Prostate gland (tissue), 2 donors: ENCODE measurements at regions not wholly inside any gene's neighbourhood (a gene's known extent, or its start where the extent isn't known, plus 50 kb on each side); places are given as distances from the start of the nearest gene placed in this dataset.
"Not testable (repeated sequence)": the region's sequence is repeated elsewhere in the genome, so short reads cannot be mapped to it uniquely, and the experiment has no call there.

Source experiments
- DNase-seq: peaks from one replicate; pipeline ENCODE4 v3.0.0-alpha.2; 2019; ENCODE audit warnings: low spot score
- H3K27ac ChIP-seq, 2 donors: fragments of 200-600 bp; sonication (generic); 2 replicates each; pipeline ENCODE4 v1.5.1; 2017 to 2019
- H3K27me3 ChIP-seq: fragments of 200-600 bp; sonication (generic); replicated peaks from 2 replicates; pipeline ENCODE4 v1.5.1; 2019; ENCODE audit not compliant: insufficient read depth
- H3K36me3 ChIP-seq, 2 donors: fragments of 200-600 bp; sonication (generic); 1 replicate in 1 of 2; 2 replicates in 1 of 2; pipeline versions ENCODE4 v1.5.1 to v1.8.1; 2017 to 2019
- H3K4me1 ChIP-seq: fragments of 200-600 bp; sonication (generic); replicated peaks from 2 replicates; pipeline ENCODE4 v1.5.1; 2019
- H3K4me3 ChIP-seq, 2 donors: fragments of 200-600 bp; sonication (generic); 2 replicates each; pipeline ENCODE4 v1.5.1; 2017 to 2019
- H3K9me3 ChIP-seq: fragments of 200-600 bp; sonication (generic); 2 replicates; pipeline ENCODE4 v1.5.1; 2017
- CTCF ChIP-seq, 4 experiments: fragments of 200-600 bp in 2 of 4; fragments of 450-650 bp in 2 of 4; sonication (generic) in 2 of 4; IDR thresholded peaks; 1 replicate in 3 of 4; 2 replicates in 1 of 4; pipeline ENCODE4 v1.5.1; 2016 to 2019; ENCODE audit warnings: antibody characterized with exemption in 4 of 4, mild to moderate bottlenecking in 2 of 4, moderate library complexity in 2 of 4
- POLR2A ChIP-seq: fragments of 450-650 bp; IDR thresholded peaks from one replicate; pipeline ENCODE4 v1.6.1; 2016; ENCODE audit warnings: antibody characterized with exemption, mild to moderate bottlenecking
- POLR2AphosphoS5 ChIP-seq: sonication (generic); formaldehyde crosslinking; IDR thresholded peaks from one replicate; pipeline ENCODE4 v1.6.1; 2017; ENCODE audit warnings: antibody characterized with exemption
- WGBS: methylation state at CpG from one replicate; pipeline ENCODE4 v1.1.5; 2018; 5-methylcytosine and 5-hydroxymethylcytosine counted together
- intact Hi-C: fragments of 100-400 bp; cut with DNase I; formaldehyde crosslinking; loops from one replicate; pipeline ENCODE4 v1.14.2; 2022

- no peaks in the 10 kb centered on the region for H3K4me1 ChIP-seq
- H3K27ac ChIP-seq: no peak overlapping the region
- no peaks in the 10 kb centered on the region for H3K9me3 ChIP-seq
- intact Hi-C loops: no loop called here
- no peaks in the 10 kb centered on the region for H3K27me3 ChIP-seq
- 61% methylated on average over 1 of the region's 1 CpG for WGBS
- no peak for DNase-seq
- no peaks in the 10 kb centered on the region for H3K36me3 ChIP-seq
- TF ChIP-seq POLR2A: no peak
- no peak for TF ChIP-seq POLR2AphosphoS5
- no peak for TF ChIP-seq CTCF (IDR thresholded peaks at IDR 0.05)
- H3K4me3 ChIP-seq: no peak overlapping the region
These were observed 76.3 kb upstream of the IL15 start for GRCh38 chr4:141560056-141560455.

GRCh38 chr4:141562649-141563048, 73.7 kb upstream of the IL15 start:
- Histone ChIP-seq H3K4me3 (no peak overlapping the region), H3K9me3 (no peaks in the 10 kb centered on the region), H3K27ac (no peak overlapping the region), H3K4me1 (no peaks in the 10 kb centered on the region), H3K36me3 (no peaks in the 10 kb centered on the region), H3K27me3 (no peaks in the 10 kb centered on the region)
- TF ChIP-seq POLR2A (no peak), POLR2AphosphoS5 (no peak), CTCF (IDR thresholded peaks at IDR 0.05) (no peak)
- DNase-seq: no peak
- WGBS: 87% methylated on average over 2 of the region's 2 CpGs
- intact Hi-C loops: no loop called here

- no peaks in the 10 kb centered on the region for H3K4me1 ChIP-seq
- no peaks in the 10 kb centered on the region for H3K27me3 ChIP-seq
- no peak overlapping the region for H3K4me3 ChIP-seq
- H3K36me3 ChIP-seq: no peaks in the 10 kb centered on the region
- H3K27ac ChIP-seq: no peak overlapping the region
- H3K9me3 ChIP-seq: no peaks in the 10 kb centered on the region
- intact Hi-C loops: no loop called here
- TF ChIP-seq POLR2AphosphoS5 (no peak), POLR2A (no peak), CTCF (IDR thresholded peaks at IDR 0.05) (no peak)
- no peak for DNase-seq
These were observed 72.7 kb upstream of the IL15 start for GRCh38 chr4:141563723-141564122.

GRCh38 chr4:141564961-141565360, 71.4 kb upstream of the IL15 start:
- H3K27me3 ChIP-seq, H3K27ac ChIP-seq, H3K36me3 ChIP-seq, H3K4me3 ChIP-seq, H3K4me1 ChIP-seq, H3K9me3 ChIP-seq, intact Hi-C loops, DNase-seq: not testable (repeated sequence)
- WGBS: 94% methylated on average over 15 of the region's 15 CpGs

GRCh38 chr4:141565379-141566089, 70.8 kb upstream of the IL15 start:
- no peak overlapping the region for H3K27ac ChIP-seq
- H3K4me1 ChIP-seq: no peaks in the 10 kb centered on the region
- no peak for TF ChIP-seq CTCF (IDR thresholded peaks at IDR 0.05)
- TF ChIP-seq POLR2AphosphoS5: no peak
- TF ChIP-seq POLR2A: no peak
- DNase-seq: no peak
- no peak overlapping the region for H3K4me3 ChIP-seq
- intact Hi-C loops: no loop called here
- no peaks in the 10 kb centered on the region for H3K27me3 ChIP-seq
- no peaks in the 10 kb centered on the region for H3K9me3 ChIP-seq
- H3K36me3 ChIP-seq: no peaks in the 10 kb centered on the region
- WGBS: 88% methylated on average over 3 of the region's 3 CpGs
